HG02981 (cell line): ENCODE measurements at regions not wholly inside any gene's neighbourhood (a gene's known extent, or its start where the extent isn't known, plus 50 kb on each side); places are given as distances from the start of the nearest gene placed in this dataset.

Experiments
- ATAC-seq: cut with Tn5 transposase; IDR thresholded peaks from one replicate; pipeline ENCODE4 v1.9.1; 2021; ENCODE audit warnings: mild to moderate bottlenecking, moderate library complexity; ENCODE audit not compliant: unreplicated experiment

GRCh38 chr6:101202867-101203374 is 190.6 kb upstream of the GRIK2 start:
- ATAC-seq, result no peak

GRCh38 chr6:101203664-101204063 is 189.8 kb upstream of the GRIK2 start:
- ATAC-seq, result no peak

GRCh38 chr6:101208152-101208551 is 185.4 kb upstream of the GRIK2 start:
- ATAC-seq, result no peak

DNA sequence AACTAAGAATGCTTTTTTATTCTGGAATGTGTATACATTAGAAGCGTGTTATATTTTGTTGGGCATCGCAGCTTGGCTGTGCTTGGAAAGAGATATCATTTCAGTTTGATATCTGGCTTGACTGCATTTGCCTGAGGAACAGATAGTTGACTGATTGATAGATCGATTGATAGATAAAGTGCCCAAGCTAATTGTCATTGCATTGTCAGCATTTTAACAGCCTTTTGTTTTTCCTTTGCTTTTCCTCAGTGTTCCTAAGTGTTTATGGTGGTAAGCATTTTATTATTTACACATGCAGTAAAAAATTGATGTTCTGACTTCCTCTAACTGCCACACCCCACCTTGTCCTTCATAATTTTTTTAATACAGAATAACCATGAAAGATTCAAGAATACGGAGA is 180.9 kb upstream of the GRIK2 start:
- ATAC-seq, result no peak

DNA sequence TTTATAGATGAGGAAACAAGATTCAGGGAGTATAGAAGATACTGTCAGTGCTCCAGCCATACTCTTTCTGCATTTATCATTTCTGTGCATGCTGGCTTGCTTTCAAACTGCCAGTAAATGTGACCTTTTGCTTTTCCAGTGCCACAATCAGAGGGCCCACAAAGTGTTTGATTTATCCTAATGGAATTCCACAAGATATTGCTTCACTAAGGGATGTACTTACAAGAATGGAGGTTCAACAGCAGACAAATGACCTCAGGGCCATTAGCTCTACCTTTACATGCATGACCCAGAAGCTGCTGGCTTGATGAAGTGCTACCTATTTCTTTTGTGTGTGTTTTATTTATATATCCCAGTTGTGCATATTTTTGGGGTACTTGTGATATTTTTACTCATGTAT is 171.5 kb upstream of the GRIK2 start:
- ATAC-seq, result no peak

GRCh38 chr6:101224751-101225150 is 168.8 kb upstream of the GRIK2 start:
- ATAC-seq, result no peak

DNA sequence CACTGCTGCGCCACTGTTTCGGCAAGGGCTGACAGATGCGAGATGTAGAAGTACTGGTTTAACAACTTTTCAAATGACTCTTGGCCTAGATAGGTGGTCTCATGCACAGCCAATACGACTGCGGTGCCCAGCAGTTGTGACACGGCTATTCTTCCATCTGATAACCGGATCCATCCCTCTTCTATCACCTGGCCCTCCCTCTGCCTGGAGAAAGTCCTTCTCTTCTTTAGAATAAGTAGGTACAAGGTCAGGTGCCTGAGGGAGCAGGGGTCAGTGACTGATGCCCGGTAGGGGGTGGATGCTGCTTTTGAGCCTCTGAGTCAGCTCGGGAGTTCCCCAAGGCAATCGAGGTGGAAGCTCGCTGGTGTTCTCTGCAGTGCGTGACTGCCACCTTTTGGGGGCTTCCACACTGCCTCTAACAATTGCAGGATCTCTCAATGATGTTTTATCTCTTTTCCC is 166.8 kb upstream of the GRIK2 start:
- peak; percentile 58 for ATAC-seq

DNA sequence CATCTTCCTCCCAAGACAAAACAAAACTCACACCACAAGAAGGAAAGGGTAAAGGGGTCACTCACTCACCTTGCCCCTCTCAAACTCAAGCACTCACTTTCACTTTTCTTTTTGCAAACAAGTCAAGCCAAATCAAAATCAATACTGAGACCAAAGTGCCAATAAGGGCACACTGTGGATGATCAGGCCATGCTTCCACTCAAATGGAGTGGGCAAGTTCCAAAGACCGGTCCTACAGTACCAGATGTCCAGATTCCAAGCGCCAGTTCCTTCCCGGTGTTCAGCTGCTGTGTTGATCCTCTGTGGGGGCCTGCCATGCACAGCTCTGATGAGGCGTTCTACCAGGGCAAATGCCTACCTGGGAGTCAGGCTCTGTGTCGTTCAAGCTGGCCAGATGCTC is 162.6 kb upstream of the GRIK2 start:
- no peak for ATAC-seq

GRCh38 chr6:101231606-101232235 is 161.8 kb upstream of the GRIK2 start:
- ATAC-seq, result no peak

DNA sequence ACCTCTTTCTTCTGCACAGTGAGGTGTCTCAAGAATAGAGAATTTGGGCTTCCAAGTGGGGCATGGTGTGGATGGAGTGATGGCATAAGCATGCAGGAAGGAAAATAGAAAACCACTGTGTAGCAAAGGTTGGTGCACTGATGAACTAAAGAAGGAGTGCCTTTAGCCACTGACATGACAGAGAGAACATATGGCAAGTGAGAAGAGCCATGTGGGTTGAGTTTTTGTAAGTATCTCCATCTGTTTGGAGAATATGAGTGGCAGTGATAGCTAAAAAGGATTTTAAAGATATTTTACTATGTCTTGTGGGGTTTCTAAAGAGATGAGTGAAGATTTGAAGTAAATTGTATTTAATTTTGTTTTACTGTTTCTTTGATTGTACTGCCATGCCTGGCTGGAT is 160.5 kb upstream of the GRIK2 start:
- no peak for ATAC-seq

DNA sequence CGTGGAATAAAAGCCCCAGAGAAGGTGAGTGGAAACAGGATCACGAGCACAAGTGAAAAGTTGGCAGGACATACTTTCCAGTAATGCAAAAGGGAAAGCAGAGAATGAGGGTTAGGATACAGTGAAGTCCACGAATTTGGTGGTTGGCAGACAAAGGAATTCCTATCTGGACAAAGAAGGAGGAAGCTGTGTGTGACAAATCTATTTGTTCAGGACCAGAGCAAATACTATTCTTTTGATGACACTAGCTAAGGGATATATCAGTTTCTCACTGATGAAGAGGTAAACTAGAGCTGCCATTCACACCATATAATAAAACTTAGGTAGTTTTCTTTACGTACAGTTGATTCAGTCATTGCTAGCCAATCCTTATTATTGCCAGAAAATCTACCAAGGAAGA is 156.8 kb upstream of the GRIK2 start:
- no peak for ATAC-seq

- no peak for ATAC-seq
Measured at GRCh38 chr6:101241442-101241841, 152.1 kb upstream of the GRIK2 start.

- ATAC-seq, result no peak
Measured at GRCh38 chr6:101249470-101249869, 144.0 kb upstream of the GRIK2 start.

DNA sequence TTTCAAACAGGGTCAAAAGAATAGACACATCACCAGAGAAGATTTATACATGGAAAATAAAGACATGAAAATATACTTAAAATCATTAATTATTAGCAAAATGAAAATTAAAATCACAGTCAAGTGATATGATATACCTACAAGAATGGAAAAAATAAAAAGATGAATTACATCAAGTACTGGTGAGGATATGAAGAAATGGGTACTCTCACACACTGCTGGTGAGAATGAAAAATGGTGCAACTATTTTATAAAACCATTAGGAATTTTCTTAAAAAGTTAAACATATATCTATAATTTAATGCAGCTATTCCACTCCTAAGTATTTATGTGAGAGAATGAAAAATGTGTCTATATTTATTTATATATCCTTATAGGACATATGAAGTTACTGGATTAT is 136.3 kb upstream of the GRIK2 start:
- no peak for ATAC-seq

- no peak for ATAC-seq
Measured at GRCh38 chr6:101259505-101259904, 134.0 kb upstream of the GRIK2 start.

DNA sequence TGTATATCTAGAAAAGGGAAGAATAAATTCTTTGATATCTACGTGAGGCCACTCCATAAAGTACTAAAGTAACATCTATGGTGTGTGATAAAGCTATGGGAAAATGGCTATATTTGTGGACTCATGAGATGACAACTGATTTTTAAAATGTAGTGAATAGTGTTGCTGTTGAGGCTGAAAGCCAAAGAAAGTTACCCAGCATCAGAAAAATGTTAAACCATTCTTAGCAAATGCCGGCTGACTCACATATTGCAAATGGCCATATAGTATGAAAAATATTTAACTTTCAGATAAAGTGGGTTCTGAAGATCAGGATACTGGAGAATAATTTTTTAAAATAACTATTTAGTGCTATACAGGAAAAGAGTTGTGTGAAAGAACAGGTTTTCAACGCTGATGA is 129.9 kb upstream of the GRIK2 start:
- ATAC-seq, result no peak

DNA sequence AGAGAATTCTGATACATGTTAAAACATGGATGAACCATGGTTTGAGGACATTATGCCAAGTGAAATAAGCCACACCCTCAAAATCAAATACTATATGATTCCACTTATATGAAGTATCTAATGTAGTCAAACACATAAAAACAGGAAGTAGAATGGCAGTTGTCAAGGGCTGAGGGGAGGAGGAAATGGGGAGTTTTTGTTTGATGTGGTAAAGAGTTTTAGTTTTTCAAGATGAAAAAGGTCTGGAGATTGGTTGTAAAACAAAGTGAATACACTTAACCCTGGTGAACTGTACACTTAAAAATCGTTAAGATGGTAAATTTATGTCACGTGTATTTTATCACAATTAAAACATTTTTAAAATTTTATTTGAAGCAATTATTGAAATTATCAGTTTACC is 127.4 kb upstream of the GRIK2 start:
- no peak for ATAC-seq

GRCh38 chr6:101268541-101268940 is 125.0 kb upstream of the GRIK2 start:
- no peak for ATAC-seq

- ATAC-seq, result no peak
Measured at GRCh38 chr6:101275251-101275650, 118.3 kb upstream of the GRIK2 start.

GRCh38 chr6:101276066-101276465 is 117.4 kb upstream of the GRIK2 start:
- ATAC-seq, result no peak

GRCh38 chr6:101279410-101279809 is 114.1 kb upstream of the GRIK2 start:
- no peak for ATAC-seq

GRCh38 chr6:101281266-101281665 is 112.2 kb upstream of the GRIK2 start:
- no peak for ATAC-seq

GRCh38 chr6:101284131-101284530 is 109.4 kb upstream of the GRIK2 start:
- no peak for ATAC-seq
